CD4-positive, alpha-beta T cell (primary cell): ENCODE measurements at regions not wholly inside any gene's neighbourhood (a gene's known extent, or its start where the extent isn't known, plus 50 kb on each side); places are given as distances from the start of the nearest gene placed in this dataset.

ENCODE experiments used
- ATAC-seq: fragments of 200-7000 bp; cut with Tn5 transposase; one replicate; pipeline ENCODE4 v1.10.0; 2022; ENCODE audit warnings: mild to moderate bottlenecking; ENCODE audit not compliant: poor library complexity
- CTCF ChIA-PET: fragments of 350-600 bp; sonication (Branson Sonifier 250); formaldehyde crosslinking; loops from one replicate; lab custom pipeline; 2021; ENCODE audit warnings: antibody characterized with exemption, inconsistent platforms; lab: Charles Lee
- POLR2A ChIA-PET: fragments of 350-600 bp; sonication (Branson Sonifier 250); formaldehyde crosslinking; loops from one replicate; lab custom pipeline; 2021; ENCODE audit warnings: antibody characterized with exemption, inconsistent platforms; lab: Charles Lee
- DNase-seq, 14 experiments: peaks; one replicate each; pipeline ENCODE4 v3.0.0-alpha.2; 2013 to 2020; ENCODE audit warnings: mixed read lengths in 2 of 14
- H3K27ac ChIP-seq, 2 donors: one replicate each; pipeline versions ENCODE4 v1.5.1 to v1.7.0; 2013; ENCODE audit warnings: low read length in 2 of 2, low read depth in 1 of 2, mild to moderate bottlenecking in 1 of 2
- H3K27me3 ChIP-seq, 2 experiments: 1 replicate in 1 of 2; 2 replicates in 1 of 2; pipeline versions ENCODE4 v1.6.1 to v1.7.0; 2013; ENCODE audit warnings: low read length in 2 of 2, control low read depth in 1 of 2, mild to moderate bottlenecking in 1 of 2, moderate library complexity in 1 of 2; ENCODE audit not compliant: insufficient read depth in 2 of 2, control insufficient read depth in 1 of 2
- H3K36me3 ChIP-seq: one replicate; pipeline ENCODE4 v1.6.1; 2013; ENCODE audit warnings: low read length, control low read depth; ENCODE audit not compliant: insufficient read depth
- H3K4me1 ChIP-seq: one replicate; pipeline ENCODE4 v1.6.1; 2013; ENCODE audit warnings: low read length, control low read depth; ENCODE audit not compliant: insufficient read depth
- H3K4me3 ChIP-seq: one replicate; pipeline ENCODE4 v1.5.1; 2013; ENCODE audit warnings: mild to moderate bottlenecking, low read length, moderate library complexity
- H3K9me3 ChIP-seq, 2 experiments: 1 replicate in 1 of 2; 2 replicates in 1 of 2; pipeline versions ENCODE4 v1.6.1 to v1.7.0; 2013; ENCODE audit warnings: low read length in 2 of 2, mild to moderate bottlenecking in 2 of 2, control low read depth in 1 of 2, moderate library complexity in 1 of 2; ENCODE audit not compliant: control insufficient read depth in 1 of 2, insufficient read depth in 1 of 2
- H3K27ac Mint-ChIP-seq: one replicate; pipeline ENCODE4 v1.8.0; 2020; ENCODE audit warnings: mixed read lengths
- H3K27me3 Mint-ChIP-seq: one replicate; pipeline ENCODE4 v1.8.0; 2021; ENCODE audit warnings: mixed read lengths
- H3K36me3 Mint-ChIP-seq: one replicate; pipeline ENCODE4 v1.8.0; 2021; ENCODE audit warnings: low read depth, mixed read lengths
- H3K4me1 Mint-ChIP-seq: one replicate; pipeline ENCODE4 v1.8.0; 2021; ENCODE audit warnings: low read depth, mixed read lengths
- H3K4me3 Mint-ChIP-seq: one replicate; pipeline ENCODE4 v1.8.0; 2020; ENCODE audit warnings: mild to moderate bottlenecking, mixed read lengths
- H3K9me3 Mint-ChIP-seq: one replicate; pipeline ENCODE4 v1.8.0; 2020; ENCODE audit warnings: mixed read lengths
- CTCF ChIP-seq: fragments of 200-600 bp; IDR thresholded peaks from one replicate; pipeline ENCODE4 v1.8.0; 2022; ENCODE audit warnings: antibody characterized with exemption, mild to moderate bottlenecking
- intact Hi-C, 2 experiments: fragments of 100-400 bp; cut with DNase I in 1 of 2; cut with micrococcal nuclease in 1 of 2; formaldehyde crosslinking; loops; one replicate each; pipeline versions ENCODE4 v1.15.1 to v1.9.0; 2023 to 2025; cut with DNase I, micrococcal nuclease

- no peaks in the 10 kb centered on the region for H3K27me3 Mint-ChIP-seq
- ChIA-PET CTCF (no interaction called here), POLR2A (no interaction called here)
- H3K4me1 Mint-ChIP-seq, result no peaks in the 10 kb centered on the region
- no peak overlapping the region for H3K4me3 ChIP-seq
- H3K27me3 ChIP-seq, result no peaks in the 10 kb centered on the region
- no peaks in the 10 kb centered on the region for H3K9me3 ChIP-seq
- H3K27ac ChIP-seq, result no peak overlapping the region
- DNase-seq (no peak), ATAC-seq (no peak)
- intact Hi-C loops, result no loop called here
- no peaks in the 10 kb centered on the region for H3K36me3 ChIP-seq
- TF ChIP-seq CTCF, result no peak
- no peaks in the 10 kb centered on the region for H3K4me1 ChIP-seq
- no peaks in the 10 kb centered on the region for H3K36me3 Mint-ChIP-seq
- H3K9me3 Mint-ChIP-seq, result no peaks in the 10 kb centered on the region
- no peak overlapping the region for H3K27ac Mint-ChIP-seq
- H3K4me3 Mint-ChIP-seq, result no peak overlapping the region
Measured at GRCh38 chr6:95288251-95288650, 289.1 kb upstream of the MANEA start.

- Mint-ChIP-seq H3K9me3 (no peaks in the 10 kb centered on the region), H3K27ac (no peak overlapping the region), H3K36me3 (no peaks in the 10 kb centered on the region), H3K4me1 (no peaks in the 10 kb centered on the region), H3K4me3 (no peak overlapping the region), H3K27me3 (no peaks in the 10 kb centered on the region)
- ChIA-PET POLR2A (interaction anchor here (0.6 kb wide), 1 partner anchor 590 kb away, joined by 3 read pairs; no protein-coding TSS in a partner anchor), CTCF (no interaction called here)
- no peak overlapping the region for H3K4me3 ChIP-seq
- H3K27ac ChIP-seq, result no peak overlapping the region
- no peaks in the 10 kb centered on the region for H3K9me3 ChIP-seq
- no peaks in the 10 kb centered on the region for H3K36me3 ChIP-seq
- DNase-seq (no peak), ATAC-seq (no peak)
- TF ChIP-seq CTCF, result no peak
- H3K4me1 ChIP-seq, result no peaks in the 10 kb centered on the region
- intact Hi-C loops, result no loop called here
- H3K27me3 ChIP-seq, result no peaks in the 10 kb centered on the region
Measured at GRCh38 chr6:95292011-95292410, 285.3 kb upstream of the MANEA start.

- H3K36me3 ChIP-seq, result no peaks in the 10 kb centered on the region
- DNase-seq (no peak), ATAC-seq (no peak)
- H3K9me3 ChIP-seq, result no peaks in the 10 kb centered on the region
- no peaks in the 10 kb centered on the region for H3K36me3 Mint-ChIP-seq
- H3K27ac ChIP-seq, result no peak overlapping the region
- no peaks in the 10 kb centered on the region for H3K4me1 ChIP-seq
- ChIA-PET POLR2A (no interaction called here), CTCF (no interaction called here)
- H3K4me1 Mint-ChIP-seq, result no peaks in the 10 kb centered on the region
- intact Hi-C loops, result no loop called here
- no peaks in the 10 kb centered on the region for H3K27me3 ChIP-seq
- no peak for TF ChIP-seq CTCF
- H3K27ac Mint-ChIP-seq, result no peak overlapping the region
- no peak overlapping the region for H3K4me3 Mint-ChIP-seq
- H3K27me3 Mint-ChIP-seq, result no peaks in the 10 kb centered on the region
- no peak overlapping the region for H3K4me3 ChIP-seq
- no peaks in the 10 kb centered on the region for H3K9me3 Mint-ChIP-seq
Measured at GRCh38 chr6:95293257-95293656, 284.1 kb upstream of the MANEA start.
